GM18519 (cell line): ENCODE measurements at regions not wholly inside any gene's neighbourhood (a gene's known extent, or its start where the extent isn't known, plus 50 kb on each side); places are given as distances from the start of the nearest gene placed in this dataset.

ENCODE experiments used
- ATAC-seq: cut with Tn5 transposase; IDR thresholded peaks from one replicate; pipeline ENCODE4 v1.9.1; 2021; ENCODE audit warnings: mild to moderate bottlenecking, moderate library complexity; ENCODE audit not compliant: unreplicated experiment, low FRiP score

- ATAC-seq: no peak
Observed at GRCh38 chr6:151753581-151753980, 53.9 kb upstream of the ESR1 start.

DNA sequence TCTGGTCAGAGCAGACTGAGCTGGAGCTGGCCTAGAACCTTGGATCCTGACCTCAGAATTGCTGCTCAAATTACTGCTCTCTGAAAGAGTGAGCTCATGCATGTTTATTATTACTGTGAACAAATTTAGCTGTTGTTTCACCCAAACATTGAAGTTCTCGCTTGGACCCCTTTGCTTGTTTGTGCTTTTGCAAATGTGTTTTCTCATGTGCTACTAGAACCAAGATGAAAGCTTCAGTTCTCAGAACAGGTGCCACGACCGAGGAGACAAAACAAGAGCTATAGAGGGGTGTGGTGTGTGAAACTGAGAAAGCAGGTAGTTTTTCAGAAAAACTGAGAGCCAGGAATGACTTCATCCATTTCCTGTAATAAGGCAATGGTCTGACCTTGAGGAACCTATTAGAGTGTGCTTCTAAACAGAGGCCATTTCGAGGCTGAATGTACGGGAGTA is 50.0 kb upstream of the ESR1 start:
- peak; percentile 96 for ATAC-seq
